ENCODE measurements at regions not wholly inside any gene's neighbourhood (a gene's known extent, or its start where the extent isn't known, plus 50 kb on each side); places are given as distances from the start of the nearest gene placed in this dataset.

- Histone ChIP-seq H3K36me3 (no peaks in the 10 kb centered on the region), H3K27me3 (replicated peaks; ENCODE audit: insufficient read depth) (no peaks in the 10 kb centered on the region), H3K4me3 (no peak overlapping the region), H3K27ac (no peak overlapping the region), H3K4me1 (replicated peaks) (no peaks in the 10 kb centered on the region), H3K9me3 (no peaks in the 10 kb centered on the region)
- WGBS: 86% methylated on average over 4 of the region's 4 CpGs
- DNase-seq (ENCODE audit: low spot score): no peak
- intact Hi-C loops (cut with DNase I): no loop called here
- TF ChIP-seq POLR2AphosphoS5 (IDR thresholded peaks at IDR 0.05): no peak
- TF ChIP-seq, protein P1, sequence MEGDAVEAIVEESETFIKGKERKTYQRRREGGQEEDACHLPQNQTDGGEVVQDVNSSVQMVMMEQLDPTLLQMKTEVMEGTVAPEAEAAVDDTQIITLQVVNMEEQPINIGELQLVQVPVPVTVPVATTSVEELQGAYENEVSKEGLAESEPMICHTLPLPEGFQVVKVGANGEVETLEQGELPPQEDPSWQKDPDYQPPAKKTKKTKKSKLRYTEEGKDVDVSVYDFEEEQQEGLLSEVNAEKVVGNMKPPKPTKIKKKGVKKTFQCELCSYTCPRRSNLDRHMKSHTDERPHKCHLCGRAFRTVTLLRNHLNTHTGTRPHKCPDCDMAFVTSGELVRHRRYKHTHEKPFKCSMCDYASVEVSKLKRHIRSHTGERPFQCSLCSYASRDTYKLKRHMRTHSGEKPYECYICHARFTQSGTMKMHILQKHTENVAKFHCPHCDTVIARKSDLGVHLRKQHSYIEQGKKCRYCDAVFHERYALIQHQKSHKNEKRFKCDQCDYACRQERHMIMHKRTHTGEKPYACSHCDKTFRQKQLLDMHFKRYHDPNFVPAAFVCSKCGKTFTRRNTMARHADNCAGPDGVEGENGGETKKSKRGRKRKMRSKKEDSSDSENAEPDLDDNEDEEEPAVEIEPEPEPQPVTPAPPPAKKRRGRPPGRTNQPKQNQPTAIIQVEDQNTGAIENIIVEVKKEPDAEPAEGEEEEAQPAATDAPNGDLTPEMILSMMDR (IDR thresholded peaks at IDR 0.05): no peak
- TF ChIP-seq POLR2A (IDR thresholded peaks at IDR 0.05): no peak
Measured at GRCh38 chr3:56867671-56868070, 65.9 kb upstream of the ARHGEF3 start.

DNA sequence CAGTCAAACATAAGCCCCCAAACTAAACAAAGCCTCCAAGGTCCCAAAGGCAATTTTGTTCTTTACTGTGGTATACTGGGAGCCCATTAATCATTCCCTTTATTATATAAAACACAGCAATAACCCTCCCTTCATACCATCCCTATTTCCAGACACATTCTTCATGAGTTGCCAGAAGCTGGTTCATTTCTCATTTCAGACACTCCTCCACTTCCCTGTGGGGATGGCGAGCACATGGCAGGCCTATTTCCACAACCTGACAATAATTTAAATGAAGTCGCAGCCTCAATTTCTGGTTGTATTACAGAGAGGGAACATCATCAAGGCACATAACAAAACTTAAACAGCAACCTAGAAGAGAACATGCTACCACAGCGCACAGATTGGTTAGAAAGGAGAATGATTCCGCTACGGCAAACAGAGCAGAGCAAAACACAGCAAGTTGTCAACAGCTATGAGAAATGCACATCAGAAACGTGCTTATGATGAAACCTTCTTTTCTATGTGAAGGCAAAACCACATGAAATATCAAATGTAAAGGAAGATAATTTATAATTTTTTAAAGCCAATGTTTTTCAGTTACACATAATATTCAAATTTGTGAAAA lies 63.3 kb upstream of the ARHGEF3 start:
- H3K36me3 ChIP-seq: no peaks in the 10 kb centered on the region
- H3K27me3 ChIP-seq (replicated peaks; ENCODE audit: insufficient read depth): no peaks in the 10 kb centered on the region
- WGBS: 91% methylated on average over 6 of the region's 6 CpGs
- no peaks in the 10 kb centered on the region for H3K4me1 ChIP-seq (replicated peaks)
- no peak overlapping the region for H3K27ac ChIP-seq
- intact Hi-C loops (cut with DNase I): no loop called here
- no peak for DNase-seq (ENCODE audit: low spot score)
- no peak overlapping the region for H3K4me3 ChIP-seq
- no peaks in the 10 kb centered on the region for H3K9me3 ChIP-seq
- TF ChIP-seq POLR2A (IDR thresholded peaks at IDR 0.05) (no peak), POLR2AphosphoS5 (IDR thresholded peaks at IDR 0.05) (no peak)
- TF ChIP-seq, protein P1 (IDR thresholded peaks at IDR 0.05): no peak

- no peak for DNase-seq (ENCODE audit: low spot score)
- Histone ChIP-seq H3K9me3 (no peaks in the 10 kb centered on the region), H3K4me3 (no peak overlapping the region), H3K27me3 (replicated peaks; ENCODE audit: insufficient read depth) (no peaks in the 10 kb centered on the region), H3K4me1 (replicated peaks) (no peaks in the 10 kb centered on the region), H3K36me3 (no peaks in the 10 kb centered on the region), H3K27ac (no peak overlapping the region)
- intact Hi-C loops (cut with DNase I): no loop called here
- no peak for TF ChIP-seq POLR2A (IDR thresholded peaks at IDR 0.05)
- no peak for TF ChIP-seq POLR2AphosphoS5 (IDR thresholded peaks at IDR 0.05)
- TF ChIP-seq, protein P1 (IDR thresholded peaks at IDR 0.05): no peak
Measured at GRCh38 chr3:56864090-56864489, 62.3 kb upstream of the ARHGEF3 start.

GRCh38 chr3:56862352-56863062 lies 60.8 kb upstream of the ARHGEF3 start:
- no peak for DNase-seq (ENCODE audit: low spot score)
- Histone ChIP-seq H3K9me3 (no peaks in the 10 kb centered on the region), H3K27me3 (replicated peaks; ENCODE audit: insufficient read depth) (no peaks in the 10 kb centered on the region), H3K27ac (no peak overlapping the region), H3K36me3 (no peaks in the 10 kb centered on the region), H3K4me1 (replicated peaks) (peaks cover 3% of the 10 kb centered on the region), H3K4me3 (no peak overlapping the region)
- TF ChIP-seq POLR2A (IDR thresholded peaks at IDR 0.05) (no peak), POLR2AphosphoS5 (IDR thresholded peaks at IDR 0.05) (no peak)
- TF ChIP-seq, protein P1 (IDR thresholded peaks at IDR 0.05): no peak
- intact Hi-C loops (cut with DNase I): no loop called here
- 66% methylated on average over 6 of the region's 6 CpGs for WGBS

DNA sequence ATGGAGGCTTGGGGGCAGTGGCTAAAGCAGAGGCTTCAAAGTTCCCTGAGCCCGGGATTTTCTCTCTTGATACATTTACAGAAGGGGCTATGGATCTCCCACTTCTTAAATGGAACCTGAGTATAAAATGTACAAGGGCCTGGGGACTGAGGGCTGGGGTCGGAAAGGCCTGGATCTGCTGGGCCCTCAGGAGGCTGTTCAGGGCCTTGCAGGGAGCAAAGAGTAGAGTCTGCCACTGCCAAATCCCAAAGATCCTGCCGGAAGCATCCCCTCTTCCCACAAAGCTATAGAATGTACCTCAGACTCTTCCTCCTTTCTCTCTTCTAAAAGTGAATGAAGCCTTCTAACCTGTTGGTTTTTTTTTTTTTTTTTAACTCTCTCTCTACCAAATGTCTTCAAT lies 59.8 kb upstream of the ARHGEF3 start:
- intact Hi-C loops (cut with DNase I): no loop called here
- peaks cover 3% of the 10 kb centered on the region for H3K4me1 ChIP-seq (replicated peaks)
- no peak for DNase-seq (ENCODE audit: low spot score)
- no peaks in the 10 kb centered on the region for H3K9me3 ChIP-seq
- TF ChIP-seq POLR2AphosphoS5 (IDR thresholded peaks at IDR 0.05) (no peak), POLR2A (IDR thresholded peaks at IDR 0.05) (no peak)
- TF ChIP-seq, protein P1 (IDR thresholded peaks at IDR 0.05): no peak
- H3K4me3 ChIP-seq: no peak overlapping the region
- H3K36me3 ChIP-seq: no peaks in the 10 kb centered on the region
- no peaks in the 10 kb centered on the region for H3K27me3 ChIP-seq (replicated peaks; ENCODE audit: insufficient read depth)
- H3K27ac ChIP-seq: no peak overlapping the region
- 77% methylated on average over 3 of the region's 3 CpGs for WGBS

Data from prostate gland (tissue), 2 donors.